NCI-H446 treated with DMSO at 0.1 percent for 48 hours (cell line): ENCODE measurements at regions not wholly inside any gene's neighbourhood (a gene's known extent, or its start where the extent isn't known, plus 50 kb on each side); places are given as distances from the start of the nearest gene placed in this dataset.
"Not testable (repeated sequence)": the region's sequence is repeated elsewhere in the genome, so short reads cannot be mapped to it uniquely, and the experiment has no call there.

Experiments used
- DNase-seq: peaks from one replicate; lab custom pipeline; 2025; lab: John Stamatoyannopoulos, UW

- no peak for DNase-seq
These were observed 57.8 kb upstream of the ANKRD30A start for GRCh38 chr10:37067576-37067975.

- not testable (repeated sequence) for DNase-seq
These were observed 63.1 kb upstream of the ANKRD30A start for GRCh38 chr10:37062296-37062695.

- no peak for DNase-seq
These were observed 68.1 kb upstream of the ANKRD30A start for GRCh38 chr10:37057261-37057660.

GRCh38 chr10:37053476-37053875 is 71.9 kb upstream of the ANKRD30A start:
- DNase-seq = no peak

GRCh38 chr10:37049982-37050381 is 75.4 kb upstream of the ANKRD30A start:
- not testable (repeated sequence) for DNase-seq

- DNase-seq = not testable (repeated sequence)
These were observed 81.1 kb upstream of the ANKRD30A start for GRCh38 chr10:37044319-37044718.

GRCh38 chr10:37035853-37036252 is 89.5 kb upstream of the ANKRD30A start:
- DNase-seq = no peak

- no peak for DNase-seq
These were observed 109.9 kb upstream of the ANKRD30A start for GRCh38 chr10:37015498-37015897.

- DNase-seq = no peak
These were observed 114.7 kb upstream of the ANKRD30A start for GRCh38 chr10:37010741-37011140.

- not testable (repeated sequence) for DNase-seq
These were observed 117.1 kb upstream of the ANKRD30A start for GRCh38 chr10:37008276-37008675.

GRCh38 chr10:37003126-37003525 is 122.3 kb upstream of the ANKRD30A start:
- DNase-seq = no peak

GRCh38 chr10:36995806-36996205 is 129.6 kb upstream of the ANKRD30A start:
- DNase-seq = not testable (repeated sequence)

GRCh38 chr10:36994886-36995285 is 130.5 kb upstream of the ANKRD30A start:
- DNase-seq = no peak

GRCh38 chr10:36989233-36989632 is 136.2 kb upstream of the ANKRD30A start:
- DNase-seq = no peak

- no peak for DNase-seq
These were observed 178.8 kb upstream of the ANKRD30A start for GRCh38 chr10:36946598-36946997.

- no peak for DNase-seq
These were observed 181.9 kb upstream of the ANKRD30A start for GRCh38 chr10:36943544-36943943.

- no peak for DNase-seq
These were observed 182.8 kb upstream of the ANKRD30A start for GRCh38 chr10:36942616-36943015.

- DNase-seq = no peak
These were observed 222.4 kb upstream of the ANKRD30A start for GRCh38 chr10:36903040-36903439.

GRCh38 chr10:36899652-36900051 is 225.7 kb upstream of the ANKRD30A start:
- no peak for DNase-seq

- no peak for DNase-seq
These were observed 236.3 kb upstream of the ANKRD30A start for GRCh38 chr10:36888925-36889573.

- no peak for DNase-seq
These were observed 239.0 kb upstream of the ANKRD30A start for GRCh38 chr10:36886303-36886891.

GRCh38 chr10:36885746-36886145 is 239.7 kb upstream of the ANKRD30A start:
- no peak for DNase-seq

- DNase-seq = no peak
These were observed 242.6 kb upstream of the ANKRD30A start for GRCh38 chr10:36882781-36883180.

GRCh38 chr10:36880898-36881297 is 244.5 kb upstream of the ANKRD30A start:
- DNase-seq = peak; percentile 7
